Duodenal mucosa (tissue), 2 donors: ENCODE measurements at regions not wholly inside any gene's neighbourhood (a gene's known extent, or its start where the extent isn't known, plus 50 kb on each side); places are given as distances from the start of the nearest gene placed in this dataset.

Experiments used
- H3K27ac ChIP-seq: one replicate; pipeline ENCODE4 v1.7.0; 2013; ENCODE audit warnings: low read depth, low read length
- H3K27me3 ChIP-seq, 2 donors: one replicate each; pipeline ENCODE4 v1.7.0; 2013; ENCODE audit warnings: low read length in 2 of 2, control low read depth in 1 of 2; ENCODE audit not compliant: insufficient read depth in 2 of 2, control insufficient read depth in 1 of 2
- H3K36me3 ChIP-seq, 2 donors: one replicate each; pipeline ENCODE4 v1.7.0; 2013; ENCODE audit warnings: low read length in 2 of 2, control low read depth in 1 of 2; ENCODE audit not compliant: insufficient read depth in 2 of 2, control insufficient read depth in 1 of 2
- H3K4me1 ChIP-seq, 2 donors: one replicate each; pipeline ENCODE4 v1.7.0; 2013; ENCODE audit warnings: low read length in 2 of 2, control low read depth in 1 of 2; ENCODE audit not compliant: insufficient read depth in 2 of 2, control insufficient read depth in 1 of 2
- H3K4me3 ChIP-seq, 2 donors: one replicate each; pipeline ENCODE4 v1.7.0; 2013; ENCODE audit warnings: low read length in 2 of 2, low read depth in 1 of 2
- H3K9ac ChIP-seq, 2 donors: one replicate each; pipeline ENCODE4 v1.7.0; 2013; ENCODE audit warnings: low read length in 2 of 2, low read depth in 1 of 2
- H3K9me3 ChIP-seq, 2 donors: one replicate each; pipeline ENCODE4 v1.7.0; 2013; ENCODE audit warnings: low read length in 2 of 2, control low read depth in 1 of 2; ENCODE audit not compliant: control insufficient read depth in 1 of 2

DNA sequence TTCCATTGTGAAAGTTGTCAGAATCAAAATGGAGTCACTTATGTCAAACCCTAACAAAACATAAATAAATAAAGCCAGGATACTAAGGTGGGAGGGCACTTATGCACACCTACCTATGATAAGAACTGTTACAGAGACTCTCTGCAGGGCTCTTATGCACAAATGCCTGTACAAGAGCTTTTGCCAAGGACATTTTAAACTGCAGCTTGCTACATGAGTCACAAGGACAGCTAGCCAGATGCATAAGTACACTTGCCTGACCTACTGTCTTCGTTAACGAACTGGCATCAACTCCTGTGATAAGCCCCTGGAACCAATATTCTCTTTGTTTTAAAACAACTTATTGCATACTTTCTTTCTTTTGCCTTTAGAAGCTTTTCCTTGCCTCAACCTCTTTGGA is 152.9 kb upstream of the SPEF2 start:
- H3K27ac ChIP-seq = no peak overlapping the region
- H3K4me1 ChIP-seq = no peaks in the 10 kb centered on the region
- H3K4me3 ChIP-seq = no peak overlapping the region
- H3K9ac ChIP-seq = no peak overlapping the region
- H3K27me3 ChIP-seq = no peaks in the 10 kb centered on the region
- H3K36me3 ChIP-seq = no peaks in the 10 kb centered on the region
- H3K9me3 ChIP-seq = no peaks in the 10 kb centered on the region

DNA sequence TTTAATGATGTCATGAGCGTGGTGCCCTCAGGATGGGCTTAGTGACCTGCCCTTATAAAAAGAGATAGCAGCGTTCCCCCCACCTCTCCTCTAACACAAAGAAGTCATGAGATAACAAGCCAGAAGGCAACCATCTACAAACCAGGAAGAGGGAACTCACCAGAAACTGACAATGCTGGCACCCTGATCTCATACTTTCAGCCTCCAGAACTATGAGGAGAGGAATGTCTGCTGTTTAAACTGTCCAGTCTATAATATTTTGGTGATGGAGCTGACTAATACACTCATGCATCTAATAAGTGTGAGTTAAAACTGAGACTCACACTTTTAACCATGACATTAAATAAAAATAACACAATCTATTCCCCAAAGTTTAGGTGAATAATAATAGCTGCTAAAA is 156.1 kb upstream of the SPEF2 start:
- no peaks in the 10 kb centered on the region for H3K9me3 ChIP-seq
- H3K36me3 ChIP-seq = no peaks in the 10 kb centered on the region
- no peak overlapping the region for H3K4me3 ChIP-seq
- H3K9ac ChIP-seq = no peak overlapping the region
- no peak overlapping the region for H3K27ac ChIP-seq
- H3K4me1 ChIP-seq = no peaks in the 10 kb centered on the region
- H3K27me3 ChIP-seq = no peaks in the 10 kb centered on the region

DNA sequence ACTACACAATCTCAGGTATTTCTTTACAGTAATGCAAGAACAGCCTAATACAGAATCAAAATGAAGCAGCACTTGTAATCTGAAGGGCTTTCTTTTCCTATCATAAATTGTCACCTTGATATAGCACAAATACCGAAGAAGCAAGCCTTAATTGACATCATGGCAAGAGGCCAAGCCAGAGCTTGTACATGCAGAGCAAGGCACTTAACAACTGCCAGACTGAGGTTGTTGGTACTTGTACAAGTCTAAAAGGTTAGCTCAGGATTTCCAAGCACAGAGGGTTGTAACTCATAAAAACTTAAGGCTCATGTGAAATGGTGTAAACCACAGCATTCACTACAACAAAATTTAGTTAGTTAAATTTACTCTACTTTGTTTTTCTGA is 158.8 kb upstream of the SPEF2 start:
- H3K9ac ChIP-seq = no peak overlapping the region
- no peak overlapping the region for H3K27ac ChIP-seq
- no peaks in the 10 kb centered on the region for H3K9me3 ChIP-seq
- H3K27me3 ChIP-seq = no peaks in the 10 kb centered on the region
- no peak overlapping the region for H3K4me3 ChIP-seq
- H3K4me1 ChIP-seq = no peaks in the 10 kb centered on the region
- no peaks in the 10 kb centered on the region for H3K36me3 ChIP-seq

DNA sequence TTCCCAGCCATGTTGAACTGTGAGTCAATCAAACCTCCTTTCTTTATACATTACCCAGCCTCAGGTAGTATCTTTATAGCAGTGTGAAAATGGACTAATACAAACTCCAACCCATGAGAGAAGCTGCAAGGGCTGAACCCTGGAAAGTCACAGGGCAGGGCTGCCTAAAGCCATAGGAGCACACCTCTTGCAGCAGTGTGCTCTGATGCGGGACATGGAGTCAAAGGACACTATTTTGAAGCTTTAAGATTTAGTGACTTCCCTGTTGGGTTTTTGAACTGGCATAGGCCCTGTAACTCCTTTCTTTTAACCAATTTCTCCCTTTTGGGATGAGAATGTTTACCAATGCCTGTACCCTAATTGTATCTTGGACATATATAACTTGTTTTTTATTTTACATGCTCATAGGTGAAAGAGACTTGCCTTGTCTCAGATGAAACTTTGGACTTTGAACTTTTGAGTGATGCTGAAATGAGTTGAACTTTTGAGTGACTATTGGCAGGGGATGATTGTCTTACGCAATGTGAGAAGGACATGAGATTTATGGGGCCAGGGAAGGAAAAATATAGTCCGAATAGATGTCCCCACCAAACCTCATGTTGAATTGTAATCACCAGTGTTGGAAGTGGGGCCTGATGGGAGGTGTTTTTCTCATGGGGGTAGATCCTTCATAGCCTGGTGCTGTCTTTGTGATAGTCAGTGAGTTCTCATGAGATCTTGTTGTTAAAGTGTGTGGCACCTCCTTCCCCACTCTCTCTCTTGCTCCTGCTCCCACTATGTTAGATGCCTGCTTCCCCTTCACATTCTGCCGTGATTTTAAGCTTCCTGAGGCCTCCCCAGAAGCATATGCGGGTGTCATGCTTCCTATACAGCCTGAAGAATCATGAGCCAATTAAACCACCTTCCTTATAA is 159.5 kb upstream of the SPEF2 start:
- no peak overlapping the region for H3K4me3 ChIP-seq
- no peaks in the 10 kb centered on the region for H3K9me3 ChIP-seq
- H3K27me3 ChIP-seq = no peaks in the 10 kb centered on the region
- no peaks in the 10 kb centered on the region for H3K36me3 ChIP-seq
- no peaks in the 10 kb centered on the region for H3K4me1 ChIP-seq
- no peak overlapping the region for H3K9ac ChIP-seq
- H3K27ac ChIP-seq = no peak overlapping the region

DNA sequence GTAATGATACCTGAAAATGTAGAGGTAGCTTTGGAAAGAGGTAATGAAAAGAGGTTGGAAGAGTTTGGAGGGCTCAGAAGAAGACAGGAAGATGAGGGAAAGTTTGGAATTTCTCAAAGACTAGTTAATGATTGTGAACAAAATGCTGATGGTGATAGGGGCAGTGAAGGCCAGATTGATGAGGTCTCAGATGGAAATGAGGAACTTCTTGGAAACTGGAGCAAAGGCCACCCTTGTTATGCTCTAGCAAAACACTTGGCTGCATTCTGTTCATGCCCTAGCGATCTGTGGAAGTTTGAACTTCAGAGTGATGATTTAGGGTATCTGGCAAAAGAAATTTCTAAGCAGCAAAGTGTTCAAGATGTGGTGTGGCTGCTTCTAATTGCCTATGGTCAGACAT is 161.2 kb upstream of the SPEF2 start:
- Histone ChIP-seq H3K27me3 (no peaks in the 10 kb centered on the region), H3K4me3 (no peak overlapping the region), H3K36me3 (no peaks in the 10 kb centered on the region), H3K9me3 (no peaks in the 10 kb centered on the region), H3K4me1 (no peaks in the 10 kb centered on the region), H3K27ac (no peak overlapping the region), H3K9ac (no peak overlapping the region)

DNA sequence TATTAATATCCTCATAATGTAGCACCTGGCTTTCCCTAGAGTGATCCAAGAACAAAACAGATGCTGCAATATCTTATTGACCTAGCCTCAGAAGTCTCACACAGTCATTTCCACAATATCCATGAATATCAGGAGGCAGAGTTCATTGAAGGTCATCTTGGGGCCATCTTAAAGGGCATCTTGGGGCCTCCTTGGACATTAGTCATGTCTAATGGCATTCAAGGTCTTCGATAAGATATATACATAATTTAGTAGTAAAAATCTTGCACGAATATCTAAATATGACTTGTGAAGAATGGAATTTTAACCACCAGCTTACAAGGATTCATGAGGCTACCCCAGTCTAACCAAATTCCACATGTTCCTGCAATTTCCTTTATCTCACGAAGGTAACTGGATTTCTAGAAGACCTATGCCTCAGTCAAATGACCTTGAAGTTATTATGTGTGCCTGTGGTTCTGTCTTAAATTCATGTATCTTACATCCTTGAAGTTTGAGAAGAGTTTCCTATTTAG is 163.6 kb upstream of the SPEF2 start:
- no peaks in the 10 kb centered on the region for H3K4me1 ChIP-seq
- no peak overlapping the region for H3K9ac ChIP-seq
- no peaks in the 10 kb centered on the region for H3K9me3 ChIP-seq
- no peaks in the 10 kb centered on the region for H3K36me3 ChIP-seq
- H3K27me3 ChIP-seq = no peaks in the 10 kb centered on the region
- H3K4me3 ChIP-seq = no peak overlapping the region
- no peak overlapping the region for H3K27ac ChIP-seq

DNA sequence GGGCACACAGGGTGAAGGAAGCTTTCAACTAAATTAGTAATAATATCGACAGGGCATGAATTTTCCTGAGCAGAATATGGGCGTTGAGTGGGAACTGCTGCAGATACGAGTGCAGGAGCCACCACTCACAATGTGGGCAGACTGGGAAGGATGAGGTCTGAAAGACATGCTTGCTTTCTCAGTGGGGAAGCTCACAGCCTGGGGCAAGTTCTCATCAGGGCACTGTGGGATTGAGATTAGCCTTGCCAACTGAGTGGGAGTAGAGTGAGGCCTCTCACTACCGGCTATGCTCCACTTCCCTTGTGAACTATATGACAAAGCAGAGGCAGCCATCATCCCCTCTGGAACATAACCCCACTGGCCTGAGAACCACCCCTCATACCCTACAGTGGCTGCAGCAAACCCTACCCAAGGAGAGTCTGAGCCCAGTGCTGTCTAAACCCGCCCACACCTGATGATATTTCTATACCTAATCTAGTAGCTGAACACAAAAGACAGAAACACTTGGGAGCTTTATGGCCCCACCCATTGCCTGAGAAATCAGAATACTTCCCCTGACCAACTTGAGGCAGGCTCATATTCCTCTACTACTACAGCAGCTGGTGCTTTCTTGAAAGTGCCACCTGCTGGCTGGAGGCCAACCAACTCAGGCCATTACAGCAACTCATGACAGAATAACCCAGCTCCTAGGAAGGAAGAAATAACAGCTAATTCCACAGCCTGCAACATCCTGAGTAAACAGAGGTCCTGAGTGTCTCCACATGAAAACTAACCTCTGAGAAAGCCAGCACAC is 173.7 kb upstream of the SPEF2 start:
- Histone ChIP-seq H3K4me3 (no peak overlapping the region), H3K4me1 (no peaks in the 10 kb centered on the region), H3K9ac (no peak overlapping the region), H3K36me3 (no peaks in the 10 kb centered on the region), H3K9me3 (no peaks in the 10 kb centered on the region), H3K27ac (no peak overlapping the region), H3K27me3 (no peaks in the 10 kb centered on the region)

DNA sequence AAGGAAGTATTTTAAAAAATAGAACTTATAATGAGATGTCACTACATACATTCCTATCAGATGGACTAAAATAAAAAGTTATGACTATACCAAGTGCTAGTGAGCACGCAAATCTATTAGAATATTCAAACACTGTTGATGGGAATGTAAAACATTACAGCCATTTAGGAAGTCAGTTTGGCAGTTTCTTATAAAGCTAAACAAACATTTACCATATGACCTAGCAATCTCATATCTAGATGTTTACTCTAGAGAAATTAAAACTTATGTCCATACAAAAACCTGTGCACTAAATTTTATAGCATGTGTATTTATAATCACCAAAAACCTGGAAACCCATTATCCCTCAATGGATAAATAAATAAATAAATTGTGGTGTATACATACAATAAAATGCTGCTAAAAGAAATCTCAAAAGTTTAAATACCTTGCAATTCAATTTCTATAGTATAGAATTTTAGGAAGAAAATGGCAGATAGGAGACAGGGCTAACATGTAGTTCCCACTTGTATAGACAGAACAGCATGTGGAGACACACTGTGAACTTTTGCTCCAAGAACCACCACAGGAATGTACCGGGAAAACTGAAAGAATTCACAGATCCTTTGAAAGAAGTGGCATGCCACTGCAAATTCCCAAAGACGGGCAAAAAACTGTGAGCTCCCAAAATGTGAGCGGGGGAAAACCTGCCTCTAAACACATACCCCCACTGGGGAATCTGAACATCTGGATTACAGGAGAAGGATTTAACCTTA is 174.6 kb upstream of the SPEF2 start:
- H3K9ac ChIP-seq = no peak overlapping the region
- H3K27me3 ChIP-seq = no peaks in the 10 kb centered on the region
- H3K4me1 ChIP-seq = no peaks in the 10 kb centered on the region
- no peak overlapping the region for H3K4me3 ChIP-seq
- H3K9me3 ChIP-seq = no peaks in the 10 kb centered on the region
- no peak overlapping the region for H3K27ac ChIP-seq
- no peaks in the 10 kb centered on the region for H3K36me3 ChIP-seq

DNA sequence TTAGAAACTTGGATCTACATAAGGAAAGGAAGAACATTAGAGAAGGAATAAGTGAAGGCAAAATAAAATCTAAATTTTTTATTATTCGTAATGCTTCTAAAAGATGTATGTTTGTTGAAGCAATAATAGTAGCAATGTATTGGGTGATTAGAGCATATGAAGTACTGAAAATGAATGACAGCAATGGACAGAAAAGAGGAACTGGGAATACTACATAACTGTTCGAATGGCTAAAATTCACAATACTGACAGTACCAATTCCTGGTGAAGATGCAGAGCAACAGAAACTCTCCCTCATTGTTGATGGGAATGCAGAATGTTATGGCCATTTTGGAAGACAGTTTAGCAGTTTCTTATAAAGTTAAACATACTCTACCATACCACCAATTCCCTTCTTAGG is 177.3 kb upstream of the SPEF2 start:
- no peaks in the 10 kb centered on the region for H3K27me3 ChIP-seq
- no peaks in the 10 kb centered on the region for H3K9me3 ChIP-seq
- H3K36me3 ChIP-seq = no peaks in the 10 kb centered on the region
- H3K27ac ChIP-seq = no peak overlapping the region
- H3K4me1 ChIP-seq = no peaks in the 10 kb centered on the region
- H3K9ac ChIP-seq = no peak overlapping the region
- no peak overlapping the region for H3K4me3 ChIP-seq

DNA sequence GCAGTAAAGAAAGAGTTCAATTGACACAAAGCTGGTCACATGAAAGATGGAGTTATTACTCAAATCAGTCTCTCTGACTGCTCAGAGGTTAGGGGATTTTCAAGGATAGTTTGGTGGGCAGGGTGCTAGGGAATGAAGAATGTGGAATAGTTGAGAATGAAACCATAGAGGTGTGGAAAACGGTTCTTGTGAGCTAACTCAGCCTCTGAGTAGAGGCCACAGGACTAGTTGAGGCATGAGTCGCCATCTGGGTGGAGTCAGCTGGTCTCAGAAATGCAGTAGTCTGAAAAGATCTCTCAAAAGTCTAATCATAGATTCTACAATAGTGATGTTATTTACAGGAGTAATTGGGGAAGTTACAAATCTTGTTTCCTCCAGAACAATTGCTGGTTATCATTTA is 178.9 kb upstream of the SPEF2 start:
- no peak overlapping the region for H3K27ac ChIP-seq
- H3K4me1 ChIP-seq = no peaks in the 10 kb centered on the region
- H3K4me3 ChIP-seq = no peak overlapping the region
- H3K9ac ChIP-seq = no peak overlapping the region
- H3K9me3 ChIP-seq = no peaks in the 10 kb centered on the region
- no peaks in the 10 kb centered on the region for H3K36me3 ChIP-seq
- no peaks in the 10 kb centered on the region for H3K27me3 ChIP-seq
